Erythroblast (primary cell): ENCODE measurements at regions not wholly inside any gene's neighbourhood (a gene's known extent, or its start where the extent isn't known, plus 50 kb on each side); places are given as distances from the start of the nearest gene placed in this dataset.

Source experiments
- GATA1 ChIP-seq: IDR thresholded peaks from 2 replicates; pipeline ENCODE4 v1.6.1; 2011; ENCODE audit warnings: low read depth, mild to moderate bottlenecking, control low read depth, low read length, moderate library complexity
- POLR2A ChIP-seq: IDR thresholded peaks from 2 replicates; pipeline ENCODE4 v1.6.1; 2011; ENCODE audit warnings: mild to moderate bottlenecking, low read length

DNA sequence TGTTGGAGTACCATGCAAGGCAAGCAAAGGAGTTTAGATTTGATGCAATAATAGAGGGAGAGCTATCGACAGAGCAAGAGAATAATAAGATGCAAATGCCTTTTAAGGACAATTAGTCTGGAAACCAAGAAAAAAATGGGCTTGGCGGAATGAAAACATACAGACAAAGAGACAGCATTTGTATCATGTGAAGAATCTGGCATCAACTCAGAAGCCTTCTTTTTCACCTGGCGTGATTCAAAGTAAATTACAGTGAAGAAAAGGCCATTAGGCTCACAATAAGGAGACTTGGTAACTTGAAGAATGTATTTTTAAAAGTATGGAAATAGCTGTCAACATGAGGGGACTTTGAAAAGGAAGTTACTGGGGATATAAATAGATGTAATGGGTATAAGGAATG lies 521.2 kb upstream of the GOLIM4 start:
- no peak for TF ChIP-seq POLR2A
- TF ChIP-seq GATA1, result no peak
